Progenitor cell of endocrine pancreas (in vitro differentiated cells): ENCODE measurements at regions not wholly inside any gene's neighbourhood (a gene's known extent, or its start where the extent isn't known, plus 50 kb on each side); places are given as distances from the start of the nearest gene placed in this dataset.
"Not testable (repeated sequence)": the region's sequence is repeated elsewhere in the genome, so short reads cannot be mapped to it uniquely, and the experiment has no call there.

Experiments
- DNase-seq: peaks from one replicate; pipeline ENCODE4 v3.0.0; 2021; ENCODE audit warnings: low spot score; ENCODE audit not compliant: unreplicated experiment
- H3K27ac Mint-ChIP-seq: 2 replicates; pipeline ENCODE4 v1.8.0; 2021; ENCODE audit warnings: mild to moderate bottlenecking, moderate library complexity, mixed read lengths
- H3K27me3 Mint-ChIP-seq: 2 replicates; pipeline ENCODE4 v1.8.0; 2021; ENCODE audit warnings: mixed read lengths
- H3K36me3 Mint-ChIP-seq: 2 replicates; pipeline ENCODE4 v1.8.0; 2022; ENCODE audit warnings: mixed read lengths; ENCODE audit not compliant: insufficient read depth
- H3K4me1 Mint-ChIP-seq: 2 replicates; pipeline ENCODE4 v1.8.0; 2021; ENCODE audit warnings: low read depth, mixed read lengths
- H3K4me3 Mint-ChIP-seq: 2 replicates; pipeline ENCODE4 v1.8.0; 2021; ENCODE audit warnings: low read depth, mild to moderate bottlenecking, moderate library complexity, mixed read lengths
- H3K9me3 Mint-ChIP-seq: 2 replicates; pipeline ENCODE4 v1.8.0; 2021; ENCODE audit warnings: low read depth, mixed read lengths
- CTCF ChIP-seq: fragments of 200-600 bp; sonication (generic); IDR thresholded peaks from one replicate; pipeline ENCODE4 v1.5.0; 2021; ENCODE audit warnings: antibody characterized with exemption, mild to moderate bottlenecking; ENCODE audit not compliant: unreplicated experiment

- no peak for DNase-seq
- H3K27me3 Mint-ChIP-seq: no peaks in the 10 kb centered on the region
- H3K4me1 Mint-ChIP-seq: peaks cover 15% of the 10 kb centered on the region
- no peaks in the 10 kb centered on the region for H3K36me3 Mint-ChIP-seq
- no peak for TF ChIP-seq CTCF
- peak overlapping the region; percentile 3 for H3K27ac Mint-ChIP-seq
- H3K9me3 Mint-ChIP-seq: no peaks in the 10 kb centered on the region
- H3K4me3 Mint-ChIP-seq: no peak overlapping the region
These were observed 210.4 kb upstream of the RFX3 start for GRCh38 chr9:3736161-3736560.

- H3K27ac Mint-ChIP-seq: no peak overlapping the region
- TF ChIP-seq CTCF: no peak
- H3K36me3 Mint-ChIP-seq: no peaks in the 10 kb centered on the region
- H3K4me3 Mint-ChIP-seq: no peak overlapping the region
- no peaks in the 10 kb centered on the region for H3K27me3 Mint-ChIP-seq
- H3K9me3 Mint-ChIP-seq: no peaks in the 10 kb centered on the region
- DNase-seq: no peak
- peaks cover 10% of the 10 kb centered on the region for H3K4me1 Mint-ChIP-seq
These were observed 209.4 kb upstream of the RFX3 start for GRCh38 chr9:3735251-3735650.

- H3K36me3 Mint-ChIP-seq, H3K27ac Mint-ChIP-seq, H3K4me1 Mint-ChIP-seq, DNase-seq, H3K9me3 Mint-ChIP-seq, H3K27me3 Mint-ChIP-seq, H3K4me3 Mint-ChIP-seq: not testable (repeated sequence)
These were observed 207.9 kb upstream of the RFX3 start for GRCh38 chr9:3733527-3734262.

GRCh38 chr9:3733039-3733408, 207.2 kb upstream of the RFX3 start:
- no peaks in the 10 kb centered on the region for H3K9me3 Mint-ChIP-seq
- TF ChIP-seq CTCF: no peak
- H3K4me3 Mint-ChIP-seq: no peak overlapping the region

GRCh38 chr9:3732077-3733038, 206.6 kb upstream of the RFX3 start:
- peak overlapping the region; percentile 47 for H3K27ac Mint-ChIP-seq
- H3K4me3 Mint-ChIP-seq: no peak overlapping the region

More at GRCh38 chr9:3733039-3733408, 207.2 kb upstream of the RFX3 start:
- no peaks in the 10 kb centered on the region for H3K27me3 Mint-ChIP-seq
- peaks cover 10% of the 10 kb centered on the region for H3K4me1 Mint-ChIP-seq
- H3K27ac Mint-ChIP-seq: peak overlapping the region; percentile 47
- no peak for DNase-seq
- no peaks in the 10 kb centered on the region for H3K36me3 Mint-ChIP-seq

More at GRCh38 chr9:3732077-3733038, 206.6 kb upstream of the RFX3 start:
- no peaks in the 10 kb centered on the region for H3K9me3 Mint-ChIP-seq
- no peaks in the 10 kb centered on the region for H3K27me3 Mint-ChIP-seq
- peak; percentile 83 for TF ChIP-seq CTCF
- H3K36me3 Mint-ChIP-seq: no peaks in the 10 kb centered on the region
- H3K4me1 Mint-ChIP-seq: peaks cover 10% of the 10 kb centered on the region
- DNase-seq: peak; percentile 45
